ENCODE measurements at regions not wholly inside any gene's neighbourhood (a gene's known extent, or its start where the extent isn't known, plus 50 kb on each side); places are given as distances from the start of the nearest gene placed in this dataset.
A peak's percentile ranks its signal among the peaks of the same experiment; 100 is the strongest.
"Not testable (repeated sequence)": the region's sequence is repeated elsewhere in the genome, so short reads cannot be mapped to it uniquely, and the experiment has no call there.

GRCh38 chr9:34760196-34761040, 50.5 kb upstream of the CCL21 start:
- TF ChIP-seq, protein P1, sequence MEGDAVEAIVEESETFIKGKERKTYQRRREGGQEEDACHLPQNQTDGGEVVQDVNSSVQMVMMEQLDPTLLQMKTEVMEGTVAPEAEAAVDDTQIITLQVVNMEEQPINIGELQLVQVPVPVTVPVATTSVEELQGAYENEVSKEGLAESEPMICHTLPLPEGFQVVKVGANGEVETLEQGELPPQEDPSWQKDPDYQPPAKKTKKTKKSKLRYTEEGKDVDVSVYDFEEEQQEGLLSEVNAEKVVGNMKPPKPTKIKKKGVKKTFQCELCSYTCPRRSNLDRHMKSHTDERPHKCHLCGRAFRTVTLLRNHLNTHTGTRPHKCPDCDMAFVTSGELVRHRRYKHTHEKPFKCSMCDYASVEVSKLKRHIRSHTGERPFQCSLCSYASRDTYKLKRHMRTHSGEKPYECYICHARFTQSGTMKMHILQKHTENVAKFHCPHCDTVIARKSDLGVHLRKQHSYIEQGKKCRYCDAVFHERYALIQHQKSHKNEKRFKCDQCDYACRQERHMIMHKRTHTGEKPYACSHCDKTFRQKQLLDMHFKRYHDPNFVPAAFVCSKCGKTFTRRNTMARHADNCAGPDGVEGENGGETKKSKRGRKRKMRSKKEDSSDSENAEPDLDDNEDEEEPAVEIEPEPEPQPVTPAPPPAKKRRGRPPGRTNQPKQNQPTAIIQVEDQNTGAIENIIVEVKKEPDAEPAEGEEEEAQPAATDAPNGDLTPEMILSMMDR (IDR thresholded peaks at IDR 0.05) = peak; percentile 32 to 60 (median 50)
- TF ChIP-seq POLR2A, POLR2AphosphoS5, EP300 (IDR thresholded peaks at IDR 0.05): not testable (repeated sequence)

Measured in upper lobe of left lung (tissue), 4 donors.